Cerebellar cortex (tissue), 1 donor: ENCODE measurements at regions not wholly inside any gene's neighbourhood (a gene's known extent, or its start where the extent isn't known, plus 50 kb on each side); places are given as distances from the start of the nearest gene placed in this dataset.

Source experiments
- DNase-seq: peaks from one replicate; pipeline ENCODE4 v3.0.0-alpha.2; 2015; ENCODE audit warnings: low spot score

DNA sequence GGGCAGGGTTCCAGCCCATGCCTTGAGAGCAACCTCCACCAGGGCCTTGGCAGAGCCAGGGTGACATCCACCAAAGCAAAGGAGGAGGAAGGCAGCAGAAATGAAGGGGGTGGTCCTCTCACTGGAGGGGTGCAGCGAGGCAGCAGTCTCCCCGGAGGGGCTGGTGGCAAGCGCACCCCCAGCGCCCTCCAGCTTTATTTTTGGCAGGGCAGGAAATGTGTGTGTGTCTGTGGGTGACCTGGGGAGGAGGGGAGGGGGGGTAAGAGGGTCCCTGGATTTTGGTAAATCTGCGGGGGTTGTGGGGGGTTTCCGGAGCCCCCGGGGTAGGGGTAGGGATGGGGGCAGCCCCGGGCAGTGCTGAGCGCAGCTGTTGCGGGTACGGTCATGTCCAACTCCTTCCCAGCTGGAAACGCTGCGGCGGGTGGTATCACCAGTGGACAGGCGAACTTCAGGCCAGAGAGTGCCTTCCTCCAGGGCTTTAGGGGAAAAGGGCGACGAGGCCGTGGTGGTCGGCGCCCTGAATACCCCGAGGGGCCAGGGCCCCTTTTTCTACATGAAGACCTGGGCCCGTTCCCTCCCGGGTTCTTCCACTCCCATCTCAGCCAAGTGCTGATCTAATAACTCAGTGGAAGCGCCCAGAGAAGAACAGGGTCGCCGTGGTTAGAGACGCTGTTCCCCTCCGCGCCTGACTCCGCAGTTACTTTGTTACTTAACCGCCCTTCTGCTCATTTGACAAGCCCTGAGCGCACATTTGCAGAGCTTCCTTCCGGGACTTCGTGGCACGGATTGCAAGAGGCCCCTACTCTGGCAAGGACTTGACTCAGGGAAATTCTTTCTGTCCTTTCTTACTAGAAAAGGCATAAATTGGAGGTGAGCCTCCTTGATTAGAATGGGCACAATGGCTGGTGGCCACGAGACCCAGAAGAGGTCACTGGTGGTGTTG lies 55.2 kb downstream of the FOS start:
- no peak for DNase-seq

DNA sequence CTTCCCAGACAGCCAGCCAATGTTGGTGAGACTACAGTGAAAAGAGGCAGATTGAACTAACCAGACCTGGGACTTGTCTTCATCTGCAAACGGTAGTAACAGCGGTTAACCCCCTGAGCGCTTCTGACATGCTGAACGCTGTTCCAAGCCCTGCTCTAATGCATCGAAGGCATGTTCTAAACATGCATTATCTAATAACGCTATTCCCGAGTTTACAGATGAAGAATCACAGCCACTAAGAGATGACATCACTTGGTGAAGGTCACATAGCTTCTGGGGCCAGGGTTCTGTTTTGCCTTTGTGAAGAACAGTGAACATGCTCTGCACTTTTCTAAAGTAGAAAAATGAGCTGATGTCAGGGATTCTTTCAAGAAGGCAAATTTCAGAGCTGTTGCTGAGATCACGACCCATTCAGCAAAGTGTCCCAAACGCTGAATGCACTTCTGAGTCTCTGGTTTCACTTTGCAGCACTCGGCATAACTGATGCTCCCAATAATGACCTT lies 56.0 kb downstream of the FOS start:
- no peak for DNase-seq

DNA sequence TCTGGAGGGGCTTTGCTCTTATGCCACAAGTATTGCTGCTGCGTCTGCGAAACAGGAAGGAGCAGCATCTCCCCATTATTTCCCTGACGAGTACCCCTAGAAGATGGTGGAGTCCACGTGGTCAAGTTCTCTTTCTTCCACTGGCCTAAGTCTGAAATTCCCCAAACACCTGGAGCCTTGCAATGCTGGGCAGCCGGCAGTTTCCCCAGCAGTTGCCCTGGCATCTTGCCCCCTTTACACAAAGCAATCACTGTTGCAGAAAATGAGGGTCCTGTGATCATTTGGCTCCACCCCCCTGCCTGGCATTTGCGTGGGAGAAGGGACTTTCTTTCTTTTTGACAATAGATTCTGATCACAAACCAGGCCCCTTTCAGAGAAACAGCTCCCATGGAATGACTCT lies 56.9 kb downstream of the FOS start:
- DNase-seq = no peak

DNA sequence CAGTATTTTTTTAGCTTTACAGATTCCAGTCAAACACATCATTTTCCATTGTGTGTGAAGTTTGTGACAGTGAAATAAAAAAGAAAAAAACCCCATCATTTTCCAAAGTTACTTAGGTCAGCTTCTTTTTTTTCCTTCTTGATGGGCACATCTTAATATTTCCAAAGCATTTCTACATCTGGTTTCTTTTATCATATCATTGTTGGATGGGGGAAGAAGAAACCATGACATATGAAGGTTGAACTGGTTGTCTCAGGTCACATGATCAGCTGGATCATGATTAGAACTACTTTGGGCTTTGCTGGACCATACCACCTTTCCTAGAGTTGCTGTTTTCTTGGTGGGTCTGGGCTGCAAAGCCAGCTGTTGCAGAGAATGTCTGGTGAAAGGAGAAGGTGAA lies 59.8 kb downstream of the FOS start:
- DNase-seq = no peak

DNA sequence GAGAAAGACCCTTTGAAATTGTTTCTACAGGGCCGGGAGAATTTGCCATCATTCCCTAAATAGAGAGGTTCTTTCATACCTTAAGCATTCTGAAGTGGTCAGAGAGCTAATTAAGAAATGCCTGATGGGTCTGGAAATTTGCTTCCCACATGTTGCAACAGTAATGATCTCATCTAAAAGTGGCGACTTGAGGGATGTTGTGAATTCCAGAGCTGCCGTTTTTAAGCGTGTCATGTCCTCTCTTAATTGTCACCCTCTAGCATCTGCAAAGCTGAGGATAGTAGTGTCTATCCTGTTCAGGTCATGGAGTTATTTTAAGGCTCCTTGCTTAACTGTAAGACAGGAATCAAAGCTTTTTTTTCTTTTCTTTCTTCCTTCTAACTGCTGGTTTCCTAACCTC lies 60.4 kb downstream of the FOS start:
- DNase-seq = no peak

DNA sequence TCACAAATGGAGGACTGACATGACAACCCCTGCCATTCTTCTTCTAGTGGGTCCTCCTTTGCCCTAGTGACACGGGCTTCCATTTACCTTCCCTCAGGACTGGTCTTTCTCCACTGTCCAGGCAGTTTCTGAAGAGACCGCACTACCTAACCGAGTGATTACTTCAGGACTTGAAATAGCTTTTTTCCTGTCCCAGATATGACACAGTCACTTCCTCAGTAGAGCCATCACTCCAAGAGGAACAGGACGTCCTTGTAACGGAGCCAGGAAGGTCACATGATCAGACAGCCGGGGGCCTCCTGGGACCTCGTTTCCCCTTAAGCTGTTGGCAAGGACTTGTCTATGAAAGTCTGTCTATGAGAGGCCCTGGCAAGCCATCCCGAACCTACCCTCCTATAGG lies 62.3 kb downstream of the FOS start:
- peak; percentile 22 for DNase-seq

DNA sequence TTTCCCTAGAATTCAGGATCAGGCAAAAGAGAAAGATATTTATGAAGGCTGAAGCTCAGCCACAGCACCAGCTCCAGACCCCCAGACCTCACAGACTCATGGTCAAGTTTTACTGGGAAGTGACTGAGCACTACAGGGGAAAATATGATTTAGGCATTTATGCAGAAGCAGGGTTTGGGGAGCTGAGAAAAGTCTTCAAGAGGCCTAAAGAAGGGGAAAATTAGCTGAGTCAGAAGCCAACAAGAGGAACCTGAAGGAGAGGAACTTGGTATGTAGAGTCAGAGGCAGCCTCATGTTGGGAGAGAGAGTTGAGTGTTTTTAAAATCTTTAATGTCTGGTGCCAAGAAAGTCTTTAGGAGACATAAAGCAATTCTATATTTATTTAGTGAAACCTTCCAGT lies 63.0 kb downstream of the FOS start:
- no peak for DNase-seq

DNA sequence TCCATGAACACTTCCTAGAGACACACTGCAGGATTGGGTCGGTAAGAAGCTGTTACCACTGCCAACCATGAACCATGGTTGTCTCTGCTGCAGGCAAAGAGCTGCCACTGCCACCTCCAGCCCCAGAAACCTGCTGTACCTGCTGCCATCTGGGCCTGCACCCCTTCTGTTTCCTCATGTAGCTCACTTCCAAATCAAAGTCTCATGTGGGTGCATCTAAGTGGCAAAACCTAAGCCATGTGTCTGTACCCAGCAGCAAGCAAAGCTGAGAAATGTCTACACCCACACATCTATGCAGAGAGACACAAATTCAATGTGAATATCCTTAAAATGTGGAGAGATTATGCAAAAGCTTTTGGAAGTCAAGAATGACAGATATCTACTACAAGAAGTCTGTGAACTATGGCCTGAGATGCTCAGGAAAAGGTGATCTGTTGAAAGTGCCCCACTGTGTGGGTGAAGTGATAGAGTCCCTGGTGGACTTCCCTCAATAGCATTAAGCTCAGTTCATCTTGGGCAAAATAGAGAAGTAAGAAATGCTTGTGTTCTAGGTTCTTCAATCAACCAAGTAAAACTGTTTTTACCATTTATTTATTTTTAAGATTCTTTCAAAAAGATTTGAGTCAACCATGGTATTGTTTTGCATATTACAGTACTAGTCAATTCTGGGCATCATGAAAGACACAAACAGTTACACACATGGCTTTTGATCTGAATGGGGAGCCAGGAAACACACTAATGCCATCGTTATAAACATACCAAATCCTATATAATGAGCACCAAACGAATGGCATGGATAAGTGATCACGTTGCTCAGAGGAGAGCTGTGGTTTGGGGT lies 64.4 kb downstream of the FOS start:
- no peak for DNase-seq

DNA sequence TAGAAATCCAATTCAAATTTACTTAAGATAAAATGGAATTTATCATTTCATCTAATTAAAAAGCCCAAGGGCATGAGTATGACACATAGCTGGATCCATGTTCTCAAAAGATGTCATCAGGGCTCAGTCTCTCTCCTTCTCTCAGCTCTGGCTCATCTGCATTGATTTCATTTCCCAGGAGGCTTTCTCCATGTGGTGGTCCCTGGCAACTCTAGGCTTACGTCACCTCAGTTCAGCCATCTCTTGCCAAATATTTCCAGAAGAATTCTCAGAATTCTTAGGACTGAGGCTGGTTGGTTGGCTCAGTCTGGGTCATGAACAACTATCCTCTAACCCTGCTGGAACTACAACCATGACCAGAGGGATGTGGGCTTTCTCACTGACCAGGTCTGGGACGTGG lies 65.3 kb downstream of the FOS start:
- DNase-seq = no peak

DNA sequence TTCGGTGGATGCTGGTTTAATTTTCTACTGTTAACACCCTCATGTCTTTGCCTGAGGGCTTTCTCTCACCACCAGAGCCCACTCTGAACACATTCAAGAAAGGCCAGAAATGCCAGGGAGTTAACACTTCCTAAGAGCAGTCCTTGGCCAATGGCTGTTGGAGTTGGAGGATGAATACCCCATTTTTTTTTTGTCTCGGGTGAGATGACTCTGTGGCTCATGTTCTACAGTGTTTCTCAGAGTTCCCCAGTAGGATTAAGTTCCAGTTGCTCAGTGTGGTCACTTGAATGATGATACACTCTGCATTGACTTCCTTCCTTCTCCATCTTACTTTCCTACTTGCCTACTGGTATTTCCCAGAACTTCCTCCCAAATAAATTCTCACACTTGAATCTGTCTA lies 65.8 kb downstream of the FOS start:
- no peak for DNase-seq

DNA sequence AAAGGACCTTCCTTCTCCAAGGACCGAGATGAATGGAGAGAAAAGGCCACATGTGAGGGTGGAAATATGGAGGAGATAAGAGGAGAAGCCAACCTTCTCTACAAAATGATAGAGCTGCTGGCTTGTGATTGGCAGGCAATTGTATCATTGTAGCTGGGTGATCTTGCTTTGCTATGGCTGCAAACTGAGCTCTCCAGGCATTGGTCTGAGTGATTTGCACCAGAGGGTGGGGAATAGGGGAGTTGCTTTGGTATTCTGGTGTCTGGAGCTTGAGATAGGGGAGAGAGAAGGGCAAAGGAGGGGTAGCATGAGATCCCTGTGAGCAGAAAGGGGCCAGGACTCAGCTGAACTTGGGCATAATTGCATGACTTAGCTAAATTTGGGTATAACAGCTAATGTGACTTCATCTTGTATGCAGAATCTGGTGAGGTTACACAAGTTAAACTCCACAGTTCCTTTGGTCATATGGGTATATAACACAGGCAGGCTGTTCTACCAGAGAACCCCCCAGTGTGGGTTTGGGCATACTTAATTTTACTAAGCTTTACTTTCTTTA lies 72.0 kb downstream of the FOS start:
- no peak for DNase-seq

DNA sequence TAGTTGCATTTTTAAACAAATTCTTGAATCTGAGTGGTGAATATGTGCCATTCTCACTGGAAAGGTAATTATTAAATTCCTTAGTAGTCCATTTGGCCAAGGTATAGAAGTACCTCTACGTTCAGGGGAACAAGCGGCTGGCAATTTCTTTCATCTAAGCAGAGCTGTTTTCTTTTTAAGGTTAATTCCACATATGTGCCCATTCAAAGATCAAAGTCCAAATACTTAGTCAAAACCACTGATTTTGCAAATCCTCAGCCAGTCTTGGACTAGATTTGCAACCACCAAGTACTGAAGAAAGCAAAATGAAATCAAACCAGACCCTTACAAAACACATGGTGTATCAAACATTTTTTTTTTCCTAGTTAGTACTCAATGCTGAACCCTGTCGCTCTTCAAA lies 68.7 kb upstream of the JDP2 start:
- DNase-seq = no peak

DNA sequence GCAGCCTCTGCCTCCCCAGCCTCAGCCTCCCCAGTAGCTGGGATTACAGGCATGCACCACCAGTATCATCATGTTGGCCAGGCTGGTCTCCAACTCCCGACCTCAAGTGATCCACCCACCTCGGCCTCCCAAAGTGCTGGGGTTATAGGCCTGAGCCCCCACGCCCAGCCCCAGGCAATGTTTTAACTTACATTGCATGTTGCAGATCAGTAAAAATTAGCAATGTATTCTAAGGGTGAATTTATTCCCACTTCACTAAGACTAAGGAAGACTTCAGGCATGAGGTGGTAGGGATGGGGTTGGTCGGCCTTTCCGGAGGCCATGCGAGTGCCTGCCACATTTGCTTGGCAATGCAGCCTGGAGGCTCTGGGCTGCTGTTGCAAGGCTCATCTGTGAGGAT lies 66.8 kb upstream of the JDP2 start:
- no peak for DNase-seq

DNA sequence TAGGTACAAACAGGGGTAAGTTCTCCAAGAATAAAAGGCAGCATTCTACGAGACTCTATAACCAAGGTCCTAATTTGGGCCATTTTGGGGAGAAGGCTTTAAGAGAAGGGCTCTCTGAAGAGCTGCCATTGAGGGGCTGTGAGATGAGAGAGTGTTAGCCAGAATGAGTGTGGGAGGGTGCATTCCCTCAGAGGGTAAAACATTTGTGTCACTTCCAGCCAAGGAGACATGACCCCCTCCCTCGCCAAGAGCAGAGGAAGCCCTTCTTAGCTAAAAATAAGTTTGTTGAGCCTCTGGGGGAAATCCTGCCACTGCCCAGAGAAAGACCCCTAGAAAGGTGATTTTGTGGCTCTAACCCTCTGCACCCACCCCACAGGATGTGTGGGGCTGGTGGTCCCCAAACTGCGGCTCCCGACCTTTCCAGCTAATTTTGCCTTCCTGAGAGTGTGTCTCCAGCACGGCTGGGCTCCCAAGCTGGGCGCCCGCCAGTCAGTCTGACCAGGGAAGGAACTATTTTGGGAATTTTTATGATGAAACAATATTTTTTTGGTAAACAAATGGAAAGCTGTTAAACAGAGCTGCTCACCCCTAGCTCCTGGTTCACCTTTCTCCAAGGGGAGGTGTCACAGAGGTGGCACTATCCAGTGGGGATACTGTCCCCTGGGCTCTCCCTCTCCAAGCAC lies 65.9 kb upstream of the JDP2 start:
- no peak for DNase-seq

DNA sequence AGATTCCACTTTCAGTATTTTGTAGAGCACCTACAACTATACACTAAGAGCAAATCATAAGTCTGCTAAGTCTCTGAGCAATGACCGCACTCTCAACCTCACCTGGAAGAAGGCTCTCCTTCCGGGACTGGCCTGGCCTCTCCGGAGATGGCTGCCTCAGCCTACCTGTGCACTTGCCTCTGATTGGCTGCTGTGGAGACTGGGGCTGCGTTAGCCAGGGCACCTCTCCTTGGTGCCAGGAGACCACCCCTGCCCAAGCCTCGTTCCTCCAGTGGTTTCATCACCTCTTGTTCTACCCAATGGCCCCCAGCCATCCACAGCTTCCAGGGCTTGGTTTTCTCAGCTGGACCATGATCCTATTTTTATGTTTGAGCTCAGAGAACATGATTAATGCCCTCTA lies 64.7 kb upstream of the JDP2 start:
- DNase-seq = no peak

DNA sequence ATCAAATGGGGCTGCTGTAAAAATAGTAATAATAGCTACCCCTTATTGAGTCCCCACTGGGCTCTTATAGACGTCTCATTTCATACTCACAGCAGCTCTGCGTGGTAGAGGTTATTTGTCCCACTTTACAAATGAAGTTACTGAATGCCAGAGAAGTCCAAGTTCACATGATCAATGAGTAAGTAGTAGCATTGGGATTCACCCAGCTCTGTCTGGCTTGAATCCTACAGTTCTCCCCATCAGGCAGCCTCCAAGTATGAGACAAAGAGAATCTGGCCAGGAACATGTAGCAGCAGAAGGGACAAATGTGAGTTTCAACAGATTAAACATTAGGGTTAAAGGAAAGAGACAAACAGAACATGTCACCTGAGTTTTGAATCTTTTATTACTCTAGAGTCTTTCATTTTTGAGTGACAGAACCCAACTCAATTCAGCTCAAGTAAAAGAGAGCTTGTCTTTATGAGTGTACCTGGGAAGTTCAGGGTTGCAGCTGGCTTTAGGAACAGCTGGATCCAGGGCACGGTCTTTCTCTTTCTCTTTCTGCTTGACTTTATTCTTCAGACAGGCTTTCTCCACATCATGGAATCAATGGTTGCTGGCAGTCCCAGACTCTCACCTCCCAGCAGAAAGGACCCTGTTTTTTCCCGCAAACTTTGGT lies 64.1 kb upstream of the JDP2 start:
- DNase-seq = no peak

DNA sequence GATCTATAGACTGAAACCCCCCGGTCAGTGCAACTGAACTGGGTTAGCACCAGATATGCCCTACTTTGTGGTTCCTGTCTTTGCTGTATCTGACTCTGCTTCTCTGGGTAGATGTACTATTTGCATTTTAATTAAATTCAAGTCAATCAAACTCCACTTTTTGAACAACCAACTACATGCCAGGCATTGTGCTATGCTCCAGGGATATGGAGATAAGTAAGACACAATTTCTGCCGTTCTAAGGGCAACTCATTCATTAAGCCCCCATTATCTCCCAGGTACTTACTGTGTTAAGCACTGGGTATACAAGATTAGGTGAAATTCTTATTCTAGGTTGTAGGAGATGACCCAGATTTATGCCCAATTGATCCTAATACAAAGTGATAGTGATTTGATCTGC lies 62.7 kb upstream of the JDP2 start:
- no peak for DNase-seq

DNA sequence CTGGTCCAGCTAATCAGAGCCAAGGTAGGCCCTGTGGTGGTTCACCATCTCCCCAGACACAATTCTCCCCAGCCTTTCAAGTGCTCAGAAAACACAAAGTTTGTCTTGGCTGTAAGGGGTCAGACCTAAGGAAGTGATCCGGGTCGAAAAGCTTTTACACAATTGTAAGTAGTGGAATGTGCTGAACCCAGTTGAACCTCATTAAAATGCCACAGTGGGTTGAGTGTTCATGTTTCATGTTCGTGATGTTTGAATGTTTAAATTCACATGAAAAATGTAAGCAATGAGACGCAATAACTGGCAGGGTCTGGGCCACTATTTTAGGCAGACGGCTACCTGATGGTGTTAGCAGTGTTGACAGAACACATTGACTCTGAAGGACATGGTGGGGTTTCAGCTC lies 60.9 kb upstream of the JDP2 start:
- DNase-seq = no peak

DNA sequence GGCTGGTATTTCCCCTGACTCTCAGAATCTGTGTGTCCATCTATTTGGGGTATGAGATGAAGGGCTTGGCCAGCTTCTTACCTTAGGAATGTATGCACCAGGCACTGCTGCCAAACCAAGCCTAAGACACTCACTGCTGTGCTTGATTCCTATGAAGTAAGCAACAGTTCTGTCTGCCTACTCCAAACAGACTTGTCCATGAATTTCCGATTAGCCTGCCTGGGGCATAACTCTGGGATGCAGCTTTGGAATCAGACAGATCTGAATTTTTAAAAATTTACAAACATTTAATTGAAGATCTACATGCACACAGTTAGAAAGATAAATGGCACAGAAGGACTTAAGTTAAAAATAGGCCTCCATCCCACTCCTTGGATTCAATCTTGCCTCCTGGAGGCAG lies 59.5 kb upstream of the JDP2 start:
- no peak for DNase-seq

DNA sequence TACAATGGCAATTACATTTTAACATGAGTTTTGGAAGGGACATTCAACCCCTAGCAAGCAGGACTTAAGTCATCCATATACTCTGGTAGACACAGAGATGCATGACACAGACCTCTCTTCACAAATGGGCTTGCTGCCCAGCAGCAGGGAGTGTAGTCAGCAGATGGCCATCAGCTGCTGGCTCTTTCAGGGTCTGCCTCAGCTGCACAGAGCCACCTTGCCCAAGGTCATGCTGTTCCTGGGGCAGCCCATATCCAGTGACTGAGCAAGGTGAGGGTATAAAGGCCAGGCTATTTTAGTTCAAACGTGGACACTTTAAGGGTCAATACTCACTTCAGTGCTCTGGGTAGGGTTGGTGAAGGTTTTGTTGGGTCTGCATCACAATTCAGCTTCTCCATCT lies 58.3 kb upstream of the JDP2 start:
- DNase-seq = no peak

DNA sequence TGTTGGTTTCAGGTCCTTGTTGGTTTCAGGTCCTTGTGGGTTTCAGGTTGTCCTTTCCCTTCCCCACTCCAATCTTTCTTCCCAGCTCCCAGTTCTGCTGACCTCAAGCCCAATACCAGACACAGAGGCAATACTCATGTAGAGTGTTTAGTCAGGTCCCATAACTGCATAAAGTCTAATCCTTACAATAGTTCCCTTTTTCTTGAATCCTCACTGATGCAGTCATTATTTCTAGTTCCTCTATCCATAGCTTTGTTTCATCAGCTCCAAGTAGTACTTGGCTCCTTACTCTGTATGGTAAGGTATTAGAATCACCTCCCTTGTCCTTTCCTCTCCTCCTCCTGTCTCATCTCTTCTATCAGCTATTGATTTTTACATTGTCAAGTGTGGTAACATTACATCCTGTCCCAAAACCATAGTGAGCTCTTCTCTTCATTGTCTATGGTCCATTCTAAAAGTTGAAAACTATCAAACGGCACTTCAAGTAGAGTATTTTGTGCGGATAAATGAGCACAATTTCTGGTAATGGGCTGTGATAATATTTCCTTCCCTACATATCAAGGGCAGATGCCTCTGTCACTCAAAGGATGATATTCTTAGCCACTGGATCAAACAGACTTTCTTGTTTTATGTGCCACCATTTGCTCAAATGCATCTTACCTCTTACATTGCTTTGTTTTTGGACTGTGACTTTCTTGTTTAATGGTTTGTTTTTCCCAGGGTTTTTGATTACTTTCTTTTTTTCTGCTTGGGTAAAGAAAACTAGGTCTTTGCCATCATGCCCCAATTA lies 57.2 kb upstream of the JDP2 start:
- DNase-seq = no peak
